Spleen (tissue), 11 donors: ENCODE measurements at regions not wholly inside any gene's neighbourhood (a gene's known extent, or its start where the extent isn't known, plus 50 kb on each side); places are given as distances from the start of the nearest gene placed in this dataset.

Source experiments
- DNase-seq: peaks from one replicate; pipeline ENCODE4 v3.0.0-alpha.2; 2020
- H3K27ac ChIP-seq, 8 donors: fragments of 200-600 bp; sonication (generic) in 7 of 8; 1 replicate in 4 of 8; 2 replicates in 4 of 8; pipeline versions ENCODE4 v1.5.0 to v1.8.0; 2016 to 2021; ENCODE audit warnings: inconsistent platforms in 4 of 8, mild to moderate bottlenecking in 4 of 8, moderate library complexity in 1 of 8
- H3K27me3 ChIP-seq, 7 donors: fragments of 200-600 bp; sonication (generic) in 6 of 7; replicated peaks in 1 of 7; 1 replicate in 4 of 7; 2 replicates in 3 of 7; pipeline versions ENCODE4 v1.5.0 to v1.8.0; 2016 to 2021; ENCODE audit warnings: inconsistent platforms in 3 of 7, mild to moderate bottlenecking in 1 of 7
- H3K36me3 ChIP-seq, 6 donors: fragments of 200-600 bp; sonication (generic) in 5 of 6; 1 replicate in 4 of 6; 2 replicates in 2 of 6; pipeline versions ENCODE4 v1.5.0 to v1.8.0; 2016 to 2021; ENCODE audit warnings: inconsistent platforms in 2 of 6
- H3K4me1 ChIP-seq, 6 donors: fragments of 200-600 bp; sonication (generic) in 5 of 6; 1 replicate in 3 of 6; 2 replicates in 3 of 6; pipeline versions ENCODE4 v1.5.0 to v1.8.0; 2016 to 2021; ENCODE audit warnings: inconsistent platforms in 3 of 6
- H3K4me3 ChIP-seq, 8 donors: fragments of 200-600 bp; sonication (generic) in 7 of 8; 1 replicate in 4 of 8; 2 replicates in 4 of 8; pipeline versions ENCODE4 v1.5.0 to v1.8.0; 2016 to 2021; ENCODE audit warnings: inconsistent platforms in 4 of 8, mild to moderate bottlenecking in 4 of 8, moderate library complexity in 2 of 8
- H3K9me3 ChIP-seq, 8 donors: fragments of 200-600 bp; sonication (generic) in 7 of 8; 1 replicate in 4 of 8; 2 replicates in 4 of 8; pipeline versions ENCODE4 v1.5.0 to v1.8.0; 2016 to 2021; ENCODE audit warnings: inconsistent platforms in 4 of 8
- CTCF ChIP-seq, 11 experiments: fragments of 200-600 bp in 7 of 11; fragments of 450-650 bp in 4 of 11; sonication (generic) in 4 of 11; IDR thresholded peaks in 8 of 11; conservative IDR thresholded peaks in 3 of 11; 1 replicate in 7 of 11; 2 replicates in 4 of 11; pipeline versions ENCODE4 v1.4.0 to v1.8.0; 2016 to 2021; ENCODE audit warnings: antibody characterized with exemption in 11 of 11, inconsistent platforms in 4 of 11, mild to moderate bottlenecking in 1 of 11
- POLR2A ChIP-seq, 3 donors: fragments of 450-650 bp; IDR thresholded peaks; one replicate each; pipeline ENCODE4 v1.5.1; 2017; ENCODE audit warnings: antibody characterized with exemption in 3 of 3, mild to moderate bottlenecking in 1 of 3
- POLR2AphosphoS5 ChIP-seq, 3 donors: sonication (generic); formaldehyde crosslinking; IDR thresholded peaks; one replicate each; pipeline ENCODE4 v1.5.1; 2017; ENCODE audit warnings: antibody characterized with exemption in 3 of 3
- WGBS, 5 donors: extraction: QIAGEN DNeasy Blood & Tissue Kit in 3 of 5; methylation state at CpG; one replicate each; pipeline versions ENCODE4 v1.1.5 to v1.1.7; 2013 to 2018; 5-methylcytosine and 5-hydroxymethylcytosine counted together
- intact Hi-C: fragments of 100-400 bp; cut with DNase I; formaldehyde crosslinking; loops from one replicate; pipeline ENCODE4 v1.15.0; 2023; ENCODE audit warnings: low total_unique reads
- donor health status: healthy with polysubstance abuse.
- donor health status: DM: no; HTN: no; CAD: no; lungs with moderate emphysema.
- donor health status: DM: no; HTN: no; CAD: no.
- donor health status: Bipolar disorder and iron deficiency.
- donor health status: healthy.
- donor health status: DM: no; HTN: no; CAD: no.
- donor health status: DM: yes; HTN: yes; CAD: no.

DNA sequence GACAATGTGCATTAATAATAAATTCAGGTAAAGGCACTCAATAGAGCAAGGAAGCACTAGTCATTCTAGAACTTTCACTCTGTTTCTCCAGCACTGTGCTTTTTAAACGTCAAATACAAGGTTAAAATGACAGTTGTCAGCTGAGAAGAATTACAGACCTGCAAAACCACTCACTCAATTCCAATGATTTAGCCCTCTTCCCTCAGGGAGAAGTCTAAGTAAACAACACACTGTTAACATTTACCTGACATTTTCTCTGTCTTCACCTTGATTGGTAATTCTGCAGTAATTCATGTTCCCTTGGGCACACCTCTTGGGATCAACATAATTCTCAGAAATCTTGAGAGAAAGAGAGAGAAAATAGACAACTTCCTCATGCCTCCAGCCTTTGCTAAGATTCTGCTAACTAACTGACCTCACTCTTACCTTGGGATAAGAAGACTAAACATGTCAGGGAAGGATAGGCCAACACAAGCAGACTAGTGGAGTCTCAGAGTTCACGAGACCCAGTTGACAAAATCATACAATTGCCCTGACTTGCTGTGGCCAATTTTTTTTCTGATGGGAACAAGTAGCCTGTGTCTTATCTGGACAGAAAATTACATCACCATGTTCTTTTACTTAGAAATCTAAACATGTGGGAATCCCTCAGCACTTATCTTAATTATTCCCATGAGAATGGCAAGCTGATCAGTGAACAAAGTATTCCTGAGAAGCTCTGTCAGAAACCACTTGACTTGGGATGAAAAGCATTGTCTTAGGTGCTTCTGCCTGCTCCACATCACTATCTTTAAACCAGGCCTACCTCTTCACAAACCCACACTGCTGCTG, 516.8 kb upstream of the FAT3 start:
- DNase-seq = no peak
- Histone ChIP-seq H3K27me3 (no peaks in the 10 kb centered on the region), H3K4me3 (no peak overlapping the region), H3K27ac (no peak overlapping the region), H3K36me3 (no peaks in the 10 kb centered on the region), H3K4me1 (no peaks in the 10 kb centered on the region), H3K9me3 (peaks cover 0 to 7% (median 0%) of the 10 kb centered on the region in 8 donors)
- no peak for TF ChIP-seq POLR2A (IDR thresholded peaks at IDR 0.05)
- intact Hi-C loops = no loop called here
- WGBS, 5 donors = 49 to 73% (median 57%) methylated on average over 2 of the region's 2 CpGs

- DNase-seq = no peak
- no peak for TF ChIP-seq POLR2AphosphoS5 (IDR thresholded peaks at IDR 0.05)
- no peak for TF ChIP-seq CTCF (IDR thresholded peaks at IDR 0.05 in 8 of 11, conservative IDR thresholded peaks at IDR 0.05 in 3 of 11)
- TF ChIP-seq POLR2A (IDR thresholded peaks at IDR 0.05) = no peak
- Histone ChIP-seq H3K27ac (no peak overlapping the region), H3K36me3 (no peaks in the 10 kb centered on the region), H3K9me3 (peaks cover 0 to 5% (median 0%) of the 10 kb centered on the region in 8 donors), H3K4me3 (no peak overlapping the region), H3K27me3 (no peaks in the 10 kb centered on the region), H3K4me1 (no peaks in the 10 kb centered on the region)
- 70 to 88% (median 71%) methylated on average over 1 of the region's 1 CpG for WGBS, 5 donors
- intact Hi-C loops = no loop called here
Measured at GRCh38 chr11:91703042-91703441, 521.6 kb upstream of the FAT3 start.

DNA sequence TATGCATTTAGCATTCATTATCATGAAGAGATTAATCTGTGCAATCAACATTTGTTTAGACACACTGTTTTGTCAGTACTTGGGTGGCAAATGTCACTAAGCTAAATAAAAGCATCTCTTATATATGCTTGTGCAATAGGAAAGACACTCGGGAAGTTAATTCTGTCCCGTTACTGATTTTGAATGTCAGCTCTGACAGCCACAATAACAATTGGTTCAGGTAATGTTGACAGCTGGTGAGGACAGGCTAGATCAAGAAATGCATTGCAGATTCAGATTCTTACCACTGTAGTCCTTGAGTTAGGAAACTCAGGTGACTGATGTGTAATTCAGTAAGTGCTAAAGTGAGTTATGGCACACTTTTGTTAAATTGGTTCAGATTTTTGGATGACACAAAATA, 523.8 kb upstream of the FAT3 start:
- WGBS, 5 donors = 76 to 88% (median 82%) methylated on average over 2 of the region's 2 CpGs
- DNase-seq = no peak

GRCh38 chr11:91698845-91699244, 525.8 kb upstream of the FAT3 start:
- WGBS, 5 donors = 53 to 65% (median 59%) methylated on average over 2 of the region's 2 CpGs
- H3K4me3 ChIP-seq = no peak overlapping the region

More for the DNA sequence above, 523.8 kb upstream of the FAT3 start:
- no peaks in the 10 kb centered on the region for H3K36me3 ChIP-seq
- intact Hi-C loops = no loop called here
- no peaks in the 10 kb centered on the region for H3K4me1 ChIP-seq
- TF ChIP-seq POLR2AphosphoS5 (IDR thresholded peaks at IDR 0.05) = no peak
- H3K9me3 ChIP-seq = no peaks in the 10 kb centered on the region
- no peaks in the 10 kb centered on the region for H3K27me3 ChIP-seq
- H3K4me3 ChIP-seq = no peak overlapping the region
- H3K27ac ChIP-seq = no peak overlapping the region

More at GRCh38 chr11:91698845-91699244, 525.8 kb upstream of the FAT3 start:
- TF ChIP-seq POLR2A (IDR thresholded peaks at IDR 0.05) (no peak), POLR2AphosphoS5 (IDR thresholded peaks at IDR 0.05) (no peak), CTCF (IDR thresholded peaks at IDR 0.05 in 8 of 11, conservative IDR thresholded peaks at IDR 0.05 in 3 of 11) (no peak)
- no peaks in the 10 kb centered on the region for H3K36me3 ChIP-seq
- intact Hi-C loops = no loop called here
- H3K4me1 ChIP-seq = no peaks in the 10 kb centered on the region
- no peaks in the 10 kb centered on the region for H3K9me3 ChIP-seq
- no peak for DNase-seq
- no peaks in the 10 kb centered on the region for H3K27me3 ChIP-seq
- H3K27ac ChIP-seq = no peak overlapping the region
